Stomach (tissue), 4 donors: ENCODE measurements at regions not wholly inside any gene's neighbourhood (a gene's known extent, or its start where the extent isn't known, plus 50 kb on each side); places are given as distances from the start of the nearest gene placed in this dataset.

ENCODE experiments used
- EP300 ChIP-seq: sonication (generic); formaldehyde crosslinking; IDR thresholded peaks from one replicate; pipeline ENCODE4 v1.6.1; 2017; ENCODE audit warnings: antibody characterized with exemption
- POLR2A ChIP-seq, 4 donors: fragments of 450-650 bp; IDR thresholded peaks; one replicate each; pipeline ENCODE4 v1.6.1; 2016; ENCODE audit warnings: antibody characterized with exemption in 4 of 4, control low read depth in 2 of 4, mild to moderate bottlenecking in 1 of 4, moderate library complexity in 1 of 4
- POLR2AphosphoS5 ChIP-seq, 3 donors: sonication (generic); formaldehyde crosslinking; IDR thresholded peaks; one replicate each; pipeline ENCODE4 v1.6.1; 2016; ENCODE audit warnings: antibody characterized with exemption in 3 of 3
- TF ChIP-seq, protein P1 (sequence below), 7 experiments: fragments of 450-650 bp in 4 of 7; fragments of 200-600 bp in 3 of 7; sonication (generic) in 3 of 7; IDR thresholded peaks; one replicate each; pipeline ENCODE4 v1.5.1; 2016 to 2019; ENCODE audit warnings: antibody characterized with exemption in 7 of 7, control low read depth in 2 of 7, mild to moderate bottlenecking in 1 of 7

- TF ChIP-seq, protein P1, sequence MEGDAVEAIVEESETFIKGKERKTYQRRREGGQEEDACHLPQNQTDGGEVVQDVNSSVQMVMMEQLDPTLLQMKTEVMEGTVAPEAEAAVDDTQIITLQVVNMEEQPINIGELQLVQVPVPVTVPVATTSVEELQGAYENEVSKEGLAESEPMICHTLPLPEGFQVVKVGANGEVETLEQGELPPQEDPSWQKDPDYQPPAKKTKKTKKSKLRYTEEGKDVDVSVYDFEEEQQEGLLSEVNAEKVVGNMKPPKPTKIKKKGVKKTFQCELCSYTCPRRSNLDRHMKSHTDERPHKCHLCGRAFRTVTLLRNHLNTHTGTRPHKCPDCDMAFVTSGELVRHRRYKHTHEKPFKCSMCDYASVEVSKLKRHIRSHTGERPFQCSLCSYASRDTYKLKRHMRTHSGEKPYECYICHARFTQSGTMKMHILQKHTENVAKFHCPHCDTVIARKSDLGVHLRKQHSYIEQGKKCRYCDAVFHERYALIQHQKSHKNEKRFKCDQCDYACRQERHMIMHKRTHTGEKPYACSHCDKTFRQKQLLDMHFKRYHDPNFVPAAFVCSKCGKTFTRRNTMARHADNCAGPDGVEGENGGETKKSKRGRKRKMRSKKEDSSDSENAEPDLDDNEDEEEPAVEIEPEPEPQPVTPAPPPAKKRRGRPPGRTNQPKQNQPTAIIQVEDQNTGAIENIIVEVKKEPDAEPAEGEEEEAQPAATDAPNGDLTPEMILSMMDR (IDR thresholded peaks at IDR 0.05) = no peak
- no peak for TF ChIP-seq POLR2AphosphoS5 (IDR thresholded peaks at IDR 0.05)
- TF ChIP-seq EP300 = no peak
- TF ChIP-seq POLR2A (IDR thresholded peaks at IDR 0.05) = no peak
These were observed 115.0 kb upstream of the SMYD2 start for GRCh38 chr1:214165850-214166374.
